ENCODE measurements at regions not wholly inside any gene's neighbourhood (a gene's known extent, or its start where the extent isn't known, plus 50 kb on each side); places are given as distances from the start of the nearest gene placed in this dataset.

- DNase-seq, result no peak
Observed at GRCh38 chr6:2562721-2563451, 187.8 kb downstream of the MYLK4 start.

- no peak for DNase-seq
Observed at GRCh38 chr6:2560917-2561698, 189.6 kb downstream of the MYLK4 start.

DNA sequence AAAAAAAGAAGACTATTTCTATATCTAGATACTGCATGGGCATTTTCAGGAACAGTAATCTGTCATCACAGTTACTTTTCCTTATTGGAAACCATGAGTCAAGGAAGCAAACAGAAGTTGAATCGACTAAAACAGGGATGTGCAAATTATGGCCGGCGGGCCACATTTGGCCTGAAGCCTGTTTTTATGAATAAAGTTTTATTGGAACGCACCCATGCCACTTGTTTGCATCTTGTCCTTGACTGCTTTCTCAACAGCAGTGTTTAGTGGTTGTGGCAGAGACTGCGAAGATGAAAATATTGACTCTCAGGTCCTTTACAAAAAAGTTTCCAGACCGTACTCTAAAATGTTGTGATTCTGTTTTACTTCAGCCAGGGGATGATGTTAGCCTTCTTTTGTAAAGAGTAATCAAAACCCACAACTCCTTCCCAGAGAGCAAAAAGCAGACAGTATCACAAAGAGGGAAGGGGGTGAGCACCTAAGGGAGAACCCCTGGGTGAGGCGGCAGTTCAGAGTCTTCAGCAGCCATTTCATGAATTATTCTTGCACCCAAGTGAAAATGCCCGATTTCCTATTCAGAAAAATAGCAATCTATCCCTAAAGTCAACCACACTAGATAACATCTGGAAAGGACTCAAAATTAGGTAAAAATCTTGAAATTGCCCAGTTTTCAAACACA is 190.4 kb downstream of the MYLK4 start:
- no peak for DNase-seq

DNA sequence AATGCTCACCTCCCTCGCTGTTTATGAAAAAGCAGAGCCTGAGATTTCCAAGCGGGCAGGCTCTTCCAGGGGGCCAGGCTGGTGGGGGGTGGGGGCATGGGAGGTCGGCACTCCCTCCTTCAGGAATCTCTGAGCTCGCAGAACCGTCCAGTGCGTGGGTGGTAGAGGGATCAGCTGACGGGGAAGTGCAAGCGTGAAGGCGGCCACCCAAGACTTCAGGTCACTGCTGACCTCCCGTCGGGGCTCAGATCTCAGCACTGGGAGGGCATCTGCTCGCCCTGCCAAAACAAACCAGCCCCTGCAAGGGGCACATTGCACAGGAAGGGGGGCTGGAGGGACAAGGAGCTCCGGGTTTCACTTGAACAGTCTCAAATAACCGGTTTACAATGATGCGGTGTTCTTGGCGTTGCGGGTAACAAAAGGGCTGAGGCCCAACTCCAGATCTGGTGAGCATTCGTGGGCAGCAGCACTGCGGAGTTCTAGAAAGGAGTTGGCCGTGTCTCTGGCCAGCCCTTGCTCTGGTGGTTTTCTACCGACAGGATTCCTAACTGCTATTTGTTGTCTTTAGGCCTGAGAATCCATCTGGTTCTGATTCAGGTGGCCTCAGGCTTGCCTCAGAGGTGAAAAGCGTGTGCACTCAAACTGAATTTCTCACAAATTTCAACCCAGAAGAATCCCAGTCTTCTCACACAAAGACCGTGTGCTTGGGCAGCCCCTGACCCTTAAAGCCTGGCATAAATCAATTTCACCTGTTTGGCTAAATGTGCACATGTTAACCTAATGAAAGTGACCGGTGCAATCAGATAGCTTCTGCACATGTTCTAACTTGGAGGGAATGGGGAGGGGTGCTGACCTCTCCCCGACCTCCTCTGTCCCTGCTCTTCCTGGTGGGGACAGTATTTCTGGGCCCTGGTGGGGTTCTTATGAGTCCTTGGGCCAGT is 191.6 kb downstream of the MYLK4 start:
- DNase-seq, result no peak

- no peak for DNase-seq
Observed at GRCh38 chr6:2558098-2558680, 192.5 kb downstream of the MYLK4 start.

- DNase-seq, result no peak
Observed at GRCh38 chr6:2557181-2557720, 193.5 kb downstream of the MYLK4 start.

DNA sequence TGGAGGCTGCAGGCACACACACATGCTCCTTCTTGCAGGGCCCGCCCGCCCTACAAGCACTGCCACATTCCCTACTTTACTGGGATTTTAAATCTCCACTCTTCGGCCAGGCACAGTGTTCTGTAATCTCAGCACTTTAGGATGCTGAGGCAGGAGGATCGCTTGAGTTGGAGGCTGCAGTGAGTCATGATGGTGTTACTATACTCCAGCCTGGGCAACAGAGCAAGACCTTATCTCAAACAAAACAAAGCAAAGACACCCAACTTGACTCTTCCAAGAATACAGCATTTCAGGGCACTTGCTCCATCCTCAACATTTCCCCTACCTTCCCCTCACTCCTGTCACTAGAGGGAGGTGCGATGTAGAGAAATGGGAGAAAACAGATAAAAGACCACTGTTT is 194.0 kb downstream of the MYLK4 start:
- no peak for DNase-seq

GRCh38 chr6:2554651-2555260 is 196.0 kb downstream of the MYLK4 start:
- DNase-seq, result no peak

- DNase-seq, result no peak
Observed at GRCh38 chr6:2552526-2553154, 198.1 kb downstream of the MYLK4 start.

DNA sequence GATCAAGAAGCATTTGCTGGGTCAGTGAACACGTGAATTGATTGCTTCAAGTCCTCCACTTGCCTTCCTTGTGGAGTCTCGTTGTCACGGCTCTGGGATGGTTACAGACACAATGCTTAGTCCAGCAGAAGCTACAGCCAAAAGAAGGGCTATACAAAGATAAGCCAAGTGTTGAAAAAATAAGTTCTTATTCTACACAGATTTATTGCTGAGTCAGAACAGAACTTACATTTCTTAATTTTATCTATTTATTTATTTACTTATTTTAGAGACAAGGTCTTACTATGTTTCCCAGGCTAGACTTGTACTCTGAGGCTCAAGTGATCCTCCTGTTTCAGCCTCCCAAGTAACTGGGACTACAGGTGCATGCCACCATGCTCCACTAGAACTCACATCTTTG is 199.0 kb downstream of the MYLK4 start:
- DNase-seq, result no peak

GRCh38 chr6:2550247-2550646 is 200.5 kb downstream of the MYLK4 start:
- no peak for DNase-seq

- no peak for DNase-seq
Observed at GRCh38 chr6:2549834-2550233, 200.9 kb downstream of the MYLK4 start.

DNA sequence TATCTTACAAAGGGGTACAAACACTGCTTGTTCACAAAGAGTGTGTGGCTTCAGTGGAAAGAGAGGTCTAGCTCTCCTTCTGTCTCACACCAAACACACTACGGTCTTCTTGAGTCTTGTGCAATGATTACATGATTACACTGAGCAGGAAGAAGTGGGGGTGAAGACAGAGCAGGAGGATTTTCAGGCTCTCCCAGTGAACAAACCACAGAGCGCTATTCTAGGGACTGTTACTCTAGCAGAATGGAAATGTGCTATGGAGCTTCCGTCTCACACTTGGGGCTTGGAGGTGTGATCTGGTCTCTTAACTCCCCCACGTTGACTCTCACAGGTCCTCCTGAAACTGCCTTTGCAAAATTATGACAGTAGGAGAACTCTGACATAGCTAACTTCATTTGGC is 203.4 kb downstream of the MYLK4 start:
- DNase-seq, result no peak

- DNase-seq, result no peak
Observed at GRCh38 chr6:2546901-2547300, 203.8 kb downstream of the MYLK4 start.

DNA sequence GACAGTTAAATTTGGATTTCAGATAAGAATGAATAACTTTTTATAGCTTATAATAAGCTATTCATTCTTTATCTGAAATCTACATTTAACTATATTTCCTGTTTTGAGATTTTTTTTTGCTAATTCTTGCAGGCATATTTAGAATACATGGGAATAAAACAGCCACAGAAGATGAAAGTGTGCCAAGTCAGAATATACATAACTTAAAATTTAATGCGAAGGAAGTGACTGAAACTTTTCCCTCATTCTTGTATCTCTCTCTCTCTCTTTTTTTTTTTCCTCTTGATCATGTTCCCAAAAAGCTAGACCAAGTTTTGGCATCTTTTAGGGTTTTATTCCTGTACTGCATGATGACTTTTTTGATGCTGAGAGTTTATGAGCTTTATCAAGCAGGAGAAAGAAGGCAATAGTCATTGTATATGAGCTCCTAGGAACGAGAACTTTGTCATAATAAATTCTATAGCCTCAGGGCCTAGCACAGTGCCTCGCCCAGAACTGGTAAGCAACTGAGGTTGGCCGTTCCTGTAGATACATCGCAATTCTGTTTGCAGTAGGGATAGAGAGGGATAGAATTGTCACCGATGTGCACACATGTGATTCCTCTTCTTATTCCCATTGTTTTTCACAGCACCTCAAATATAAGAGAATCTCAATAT is 205.2 kb downstream of the MYLK4 start:
- DNase-seq, result no peak

DNA sequence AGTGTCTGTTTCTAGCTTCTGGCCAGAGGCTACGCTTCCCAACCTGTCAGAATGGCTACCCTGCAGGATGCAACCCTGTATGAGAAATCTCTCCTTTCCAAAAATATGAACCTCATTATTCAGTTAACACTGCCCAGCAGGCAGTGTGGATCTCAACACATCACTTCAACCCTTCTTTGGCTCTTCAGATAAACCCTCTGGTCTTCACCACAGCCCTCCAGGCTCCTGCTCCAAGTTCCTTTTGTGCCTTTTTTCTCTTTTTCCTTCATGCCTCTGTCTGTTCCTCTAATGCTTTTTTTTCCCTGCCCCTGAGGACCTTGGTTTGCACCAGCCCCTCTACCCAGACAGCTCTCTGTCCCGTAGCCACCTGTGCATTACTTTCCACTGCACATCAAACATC is 207.4 kb downstream of the MYLK4 start:
- DNase-seq, result no peak

GRCh38 chr6:2542858-2543218 is 207.9 kb downstream of the MYLK4 start:
- DNase-seq, result no peak

DNA sequence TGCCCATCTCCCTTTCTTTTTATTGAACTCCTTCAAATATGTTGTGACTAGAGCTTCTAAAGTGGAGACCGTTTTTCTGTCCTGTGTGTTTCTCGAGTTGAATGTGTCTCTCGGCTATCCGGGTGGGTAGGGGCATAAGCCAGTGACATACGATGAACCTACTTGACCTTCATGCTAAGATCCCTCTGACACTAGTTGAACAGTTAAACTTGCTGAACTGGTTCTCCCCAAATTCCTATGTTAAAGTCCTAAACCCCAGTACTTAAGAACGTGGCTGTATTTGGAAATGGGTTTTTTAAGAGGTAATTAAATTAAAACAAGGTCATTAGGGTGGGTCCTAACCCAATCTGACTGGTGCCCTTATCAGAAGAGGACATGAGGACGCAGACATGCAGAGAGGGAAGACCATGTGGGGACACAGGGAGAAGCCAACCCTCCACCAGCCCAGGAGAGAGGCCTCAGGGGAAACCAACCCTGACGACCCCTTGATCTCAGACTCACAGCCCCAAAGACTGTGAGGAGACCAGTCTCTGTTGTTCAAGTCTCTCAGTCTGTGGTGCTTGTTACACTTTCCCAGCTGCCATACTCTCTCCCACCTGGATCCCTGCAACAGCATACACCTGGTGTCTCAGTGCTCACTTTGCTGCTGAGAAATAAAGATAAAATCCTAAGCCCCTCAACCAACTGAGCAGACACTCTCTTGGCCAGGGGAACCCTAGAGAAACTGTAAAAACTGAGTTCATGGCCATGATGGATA is 208.4 kb downstream of the MYLK4 start:
- no peak for DNase-seq

- DNase-seq, result no peak
Observed at GRCh38 chr6:2536451-2536850, 214.3 kb downstream of the MYLK4 start.

GRCh38 chr6:2535506-2535905 is 215.2 kb downstream of the MYLK4 start:
- no peak for DNase-seq
